Sciatic nerve (tissue), 2 donors: ENCODE measurements at regions not wholly inside any gene's neighbourhood (a gene's known extent, or its start where the extent isn't known, plus 50 kb on each side); places are given as distances from the start of the nearest gene placed in this dataset.
"Not testable (repeated sequence)": the region's sequence is repeated elsewhere in the genome, so short reads cannot be mapped to it uniquely, and the experiment has no call there.

Experiments
- ATAC-seq: fragments of 200-7000 bp; cut with Tn5 transposase; one replicate; pipeline ENCODE4 v1.9.1; 2020; ENCODE audit warnings: mild to moderate bottlenecking, moderate library complexity
- DNase-seq: peaks from one replicate; pipeline ENCODE4 v3.0.0-alpha.2; 2020; ENCODE audit warnings: low spot score
- intact Hi-C: fragments of 100-400 bp; cut with DNase I; formaldehyde crosslinking; loops from one replicate; pipeline ENCODE4 v1.14.2; 2022
- donor health status: DM: no; HTN: no; CAD: no.
- donor health status: DM: no; HTN: no; CAD: no.

DNA sequence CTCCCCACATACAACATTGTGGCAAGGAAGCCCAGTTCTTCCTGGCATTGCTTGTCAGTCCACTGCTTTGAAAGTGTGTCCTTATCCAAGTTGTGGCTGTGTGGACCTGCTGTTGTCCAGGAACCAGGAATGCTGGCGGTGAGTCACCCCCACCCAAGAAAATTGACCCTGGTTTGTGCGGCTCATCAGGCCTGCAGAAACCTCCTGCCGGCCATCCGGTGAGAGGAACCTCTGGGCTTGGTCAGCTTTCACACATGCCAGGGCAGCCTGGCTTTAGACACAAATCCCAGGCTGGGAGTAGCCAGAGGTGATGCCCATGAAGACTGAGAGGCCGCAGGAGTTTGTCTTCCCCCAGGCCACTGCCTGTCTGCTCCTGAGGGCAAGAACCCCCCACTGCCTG is 223.6 kb downstream of the TTLL2 start:
- intact Hi-C loops, result no loop called here
- ATAC-seq, result no peak
- no peak for DNase-seq

DNA sequence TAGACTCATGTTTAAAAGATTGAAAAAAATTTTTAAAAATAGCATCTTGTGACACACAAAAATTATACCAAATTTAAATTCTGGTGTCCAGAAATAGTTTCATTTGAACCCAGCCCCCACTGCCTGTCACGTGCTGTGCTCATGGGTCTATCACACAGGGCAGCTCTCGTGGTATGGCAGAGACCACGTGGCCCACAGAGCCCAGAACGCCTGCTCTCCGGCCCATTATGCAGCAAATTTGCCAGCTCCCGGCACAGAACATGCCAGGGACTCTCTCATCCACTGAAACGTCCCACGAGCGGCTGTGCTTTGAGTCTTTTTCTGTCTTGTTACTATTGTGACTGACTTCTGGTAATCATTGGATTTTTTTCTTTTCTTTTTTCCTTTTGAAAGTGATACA is 224.3 kb downstream of the TTLL2 start:
- peak; percentile 8 for ATAC-seq
- intact Hi-C loops, result no loop called here
- no peak for DNase-seq

DNA sequence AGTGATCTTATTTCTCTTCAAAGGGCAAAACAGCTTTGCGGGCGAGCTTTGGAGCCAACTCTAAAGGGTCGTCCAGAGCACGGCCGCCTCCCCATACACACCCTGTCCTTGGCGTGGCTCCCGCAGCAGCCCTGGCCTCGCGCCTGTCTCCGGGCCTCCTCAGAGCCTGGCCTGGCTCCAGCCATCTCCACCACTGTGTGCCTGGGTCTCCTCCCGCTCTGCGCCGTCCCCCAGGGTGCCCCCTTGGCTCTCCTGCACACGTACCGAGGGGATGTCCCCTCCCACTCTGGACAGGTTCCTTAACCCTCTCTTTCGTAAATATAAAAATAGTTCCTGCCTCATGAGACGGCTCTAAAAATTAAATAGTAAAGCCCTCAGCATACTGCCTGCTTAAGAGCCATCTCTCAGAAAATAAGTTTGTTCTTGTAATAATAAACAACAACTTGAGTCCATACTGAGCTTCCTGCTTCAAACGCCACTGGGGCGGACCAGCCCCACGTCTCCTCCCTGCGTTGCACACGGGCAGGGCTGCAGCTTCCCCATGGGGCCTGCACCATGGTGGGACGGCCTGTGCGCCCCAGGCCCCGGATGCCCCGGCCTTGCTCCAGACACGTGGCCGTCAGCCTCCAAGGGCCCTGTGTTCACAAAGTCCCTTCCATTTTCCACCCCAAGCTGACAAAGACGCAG is 226.2 kb downstream of the TTLL2 start:
- peak; percentile 94 for DNase-seq
- ATAC-seq, result peak; percentile 96
- intact Hi-C loops, result no loop called here

DNA sequence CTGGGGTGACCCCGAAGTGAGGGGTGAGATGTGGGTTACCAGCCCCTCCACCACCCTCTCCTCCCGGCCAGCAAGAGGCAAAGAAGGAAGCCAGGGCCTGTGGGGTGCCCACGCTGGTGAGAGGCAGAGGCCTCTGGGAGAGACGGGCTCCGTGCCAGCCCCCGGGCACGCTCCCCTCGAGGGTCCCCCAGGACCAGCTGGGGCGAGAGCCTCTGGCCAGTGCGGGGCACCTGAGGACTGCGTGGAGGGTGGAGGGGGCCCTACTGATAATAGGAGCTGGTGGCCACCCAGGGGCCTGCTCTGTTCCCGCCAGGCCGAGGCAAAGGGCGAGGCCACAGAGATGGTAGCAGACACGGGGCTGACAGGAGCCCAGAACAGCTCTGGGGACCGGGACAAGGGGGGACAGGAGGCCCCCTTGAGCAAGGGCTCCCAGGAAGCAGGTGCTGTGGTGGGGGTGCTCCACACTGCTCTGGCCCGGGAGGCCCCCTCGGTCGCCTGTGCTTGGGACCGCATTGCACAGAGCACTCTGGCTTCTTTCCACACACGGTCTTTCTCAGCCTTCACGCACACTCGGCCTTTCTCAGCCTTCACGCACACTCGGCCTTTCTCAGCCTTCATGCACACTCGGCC is 226.9 kb downstream of the TTLL2 start:
- intact Hi-C loops, result no loop called here
- peak; percentile 9 for ATAC-seq
- peak; percentile 64 for DNase-seq

DNA sequence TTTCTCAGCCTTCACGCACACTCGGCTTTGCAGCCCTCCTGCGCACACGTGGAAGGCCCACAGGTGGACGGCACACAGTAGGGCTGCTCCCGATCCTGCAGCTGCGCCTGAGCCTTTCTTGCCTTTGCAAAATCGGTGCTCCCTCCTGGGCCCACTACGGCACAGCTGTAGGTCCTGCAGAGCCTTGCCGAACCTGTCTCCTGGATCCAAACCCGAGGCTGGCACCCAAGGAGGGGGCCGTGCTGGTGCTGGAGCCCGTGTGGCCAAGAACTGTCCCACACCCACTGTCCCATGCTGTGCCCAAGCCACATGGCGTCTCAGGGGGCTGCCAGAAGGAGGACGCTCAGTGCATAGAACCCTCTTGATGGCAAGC is 227.4 kb downstream of the TTLL2 start:
- intact Hi-C loops, result no loop called here
- DNase-seq, result peak; percentile 48

DNA sequence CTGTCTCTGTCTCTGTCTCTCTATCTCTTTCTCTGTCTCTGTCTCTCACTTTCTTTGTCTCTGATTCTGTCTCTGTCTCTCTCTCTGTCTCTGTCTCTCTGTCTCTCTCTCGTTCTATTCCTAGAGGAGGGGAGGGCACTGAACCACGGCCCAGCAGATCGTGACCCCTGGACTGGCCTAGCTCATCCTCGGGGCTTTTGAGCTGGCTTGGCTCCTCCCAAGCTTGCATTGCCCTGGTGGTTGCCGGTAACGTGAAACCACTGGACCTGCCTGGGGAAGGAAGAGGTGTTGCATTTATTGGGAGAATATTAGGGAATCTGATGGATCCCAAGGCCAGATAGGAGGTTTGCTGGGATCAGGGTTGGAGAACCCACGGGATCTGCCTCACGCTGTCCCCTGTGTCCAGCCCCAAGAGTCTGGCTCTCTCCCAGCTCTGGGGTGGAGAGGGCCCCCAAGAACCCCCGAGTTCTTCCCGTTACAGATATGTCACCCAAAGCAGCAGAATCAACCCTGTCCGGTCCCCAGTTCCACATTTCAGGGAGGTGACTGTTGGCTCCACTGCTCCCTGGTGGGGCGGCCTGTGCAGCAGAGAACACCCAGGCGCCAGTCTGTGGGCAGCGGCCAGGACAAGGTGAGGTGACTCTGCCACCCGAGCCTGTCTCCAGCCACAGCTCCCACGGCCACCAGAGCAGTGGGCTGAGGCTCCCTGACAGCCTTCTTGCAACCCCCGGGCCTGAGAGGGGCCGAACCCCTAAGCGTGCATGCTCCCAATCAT is 228.3 kb downstream of the TTLL2 start:
- no peak for ATAC-seq
- intact Hi-C loops, result no loop called here

More for the DNA sequence above, 227.4 kb downstream of the TTLL2 start:
- ATAC-seq, result no peak

DNA sequence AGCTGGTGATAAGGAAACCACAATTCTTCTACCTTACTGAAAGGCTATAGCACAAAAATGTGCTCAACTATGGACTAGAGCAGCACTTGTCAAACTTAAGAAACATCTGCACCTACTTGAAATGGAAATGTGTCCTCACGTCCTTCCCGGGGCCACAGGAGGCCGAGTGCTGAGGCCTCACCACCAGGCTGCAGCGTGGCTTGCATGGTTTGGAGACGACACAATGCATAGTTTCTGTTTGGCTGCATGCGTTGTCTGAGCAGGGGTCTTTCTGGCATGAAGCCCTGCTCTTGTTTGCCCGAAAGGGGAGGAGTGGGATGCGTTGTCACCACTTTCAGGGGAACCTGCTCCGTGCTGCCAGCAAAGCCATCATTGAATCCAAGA is 228.8 kb downstream of the TTLL2 start:
- ATAC-seq, result no peak
- intact Hi-C loops, result no loop called here
- peak; percentile 55 for DNase-seq

More for the DNA sequence above, 228.3 kb downstream of the TTLL2 start:
- peak; percentile 54 for DNase-seq

DNA sequence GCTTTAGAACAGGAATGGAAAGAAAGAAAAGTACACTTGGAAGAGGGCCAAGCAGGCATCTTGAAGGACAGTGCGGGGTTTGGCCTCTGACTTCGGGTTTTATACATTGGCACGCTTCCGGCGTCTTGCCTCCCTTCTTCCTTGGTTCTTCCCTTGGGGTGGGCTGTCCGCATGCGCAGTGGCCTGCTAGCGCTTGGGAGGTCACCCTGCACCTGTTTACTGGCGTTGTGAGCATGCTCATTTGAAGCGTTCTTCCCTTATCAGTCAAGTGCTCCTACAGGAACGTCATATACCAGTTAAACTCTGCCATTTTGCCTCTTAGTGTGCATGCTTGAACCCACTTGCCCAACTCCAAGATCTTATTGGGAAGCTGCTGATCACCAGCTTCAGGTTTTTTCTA is 230.0 kb downstream of the TTLL2 start:
- ATAC-seq, result no peak
- DNase-seq, result no peak
- intact Hi-C loops, result no loop called here

DNA sequence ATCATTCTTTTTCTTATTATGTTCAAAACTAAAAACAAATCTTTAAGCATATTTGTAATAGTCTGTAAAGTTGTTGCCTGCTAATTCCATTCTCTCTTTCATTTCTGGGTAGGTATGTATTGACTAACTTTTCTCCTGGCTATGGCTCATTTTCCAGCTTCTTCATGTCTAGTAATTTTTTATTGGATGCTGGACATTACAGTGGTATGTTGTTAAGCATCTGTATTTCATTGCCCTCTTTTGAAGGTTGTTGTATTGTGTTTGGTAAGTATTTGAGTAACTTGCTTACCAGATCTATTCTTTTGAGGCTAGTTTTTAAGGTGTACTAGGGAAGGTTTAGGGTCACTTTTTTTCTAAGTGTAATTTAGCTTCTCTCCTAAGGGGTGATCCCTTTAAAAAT is 230.9 kb downstream of the TTLL2 start:
- intact Hi-C loops, result no loop called here
- ATAC-seq, result no peak
- no peak for DNase-seq

DNA sequence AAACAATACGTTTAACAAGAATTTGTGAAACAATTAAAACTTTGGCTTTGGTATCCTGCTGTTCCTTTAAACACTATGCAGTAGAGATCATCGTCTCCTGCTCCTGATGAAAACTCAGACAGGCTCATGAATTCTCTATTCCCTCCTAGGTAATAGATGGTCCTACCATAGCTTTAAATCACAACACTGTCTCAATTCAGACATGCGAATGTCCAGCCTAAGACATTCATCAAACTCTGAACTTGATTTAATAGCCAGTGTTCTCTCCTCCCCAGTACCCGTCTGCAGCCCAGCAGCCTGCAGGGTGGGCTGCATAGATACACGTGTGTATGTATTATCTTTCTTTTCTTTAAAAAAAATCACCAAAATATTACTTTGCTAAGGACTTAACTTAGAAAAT is 232.8 kb downstream of the TTLL2 start:
- intact Hi-C loops, result no loop called here
- no peak for DNase-seq
- ATAC-seq, result no peak

DNA sequence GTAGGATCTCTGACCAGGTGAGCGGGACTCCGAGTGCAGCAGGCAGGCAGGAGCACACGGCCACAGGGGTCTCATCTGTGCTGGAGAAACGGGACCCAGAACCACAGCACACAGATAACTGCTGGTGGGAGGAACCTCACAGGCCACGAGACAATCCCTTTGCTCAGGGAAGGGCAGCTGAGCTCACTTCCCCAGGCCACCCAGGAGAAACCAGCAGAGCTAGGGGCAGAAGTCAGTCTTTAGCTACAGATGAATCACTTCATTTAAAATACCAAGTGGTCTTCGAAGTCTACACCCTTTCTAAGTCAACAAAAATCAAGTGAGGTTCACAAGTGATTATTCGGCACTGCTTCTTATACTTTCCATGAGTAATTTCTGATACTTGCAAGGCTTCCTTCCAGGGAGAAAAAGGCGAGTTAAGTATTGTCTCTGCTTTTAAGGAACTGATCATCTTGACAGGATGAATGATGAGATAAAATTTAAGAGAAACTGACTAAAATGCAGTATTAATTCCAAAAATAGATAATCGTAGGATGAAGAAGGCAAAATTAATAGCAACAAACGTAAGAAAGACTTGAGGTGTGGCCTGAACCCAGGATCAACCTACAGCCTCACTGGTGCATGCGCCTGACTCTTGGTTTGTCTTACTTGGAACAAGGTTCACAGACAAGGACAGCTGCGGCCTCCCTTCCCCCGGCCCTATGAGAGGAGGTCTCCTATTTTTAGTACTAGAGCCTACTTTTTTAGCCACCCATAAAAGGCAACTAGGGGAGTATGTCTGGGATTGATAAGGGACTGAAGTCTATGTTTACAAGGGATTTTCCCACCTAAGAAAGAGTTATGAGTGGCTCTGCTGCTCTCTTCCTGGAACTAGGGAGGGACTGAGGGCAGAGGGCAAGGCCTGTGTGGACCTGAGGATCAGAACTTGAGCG is 233.6 kb downstream of the TTLL2 start:
- DNase-seq (peak; percentile 64), ATAC-seq (peak; percentile 90)
- intact Hi-C loops, result no loop called here

DNA sequence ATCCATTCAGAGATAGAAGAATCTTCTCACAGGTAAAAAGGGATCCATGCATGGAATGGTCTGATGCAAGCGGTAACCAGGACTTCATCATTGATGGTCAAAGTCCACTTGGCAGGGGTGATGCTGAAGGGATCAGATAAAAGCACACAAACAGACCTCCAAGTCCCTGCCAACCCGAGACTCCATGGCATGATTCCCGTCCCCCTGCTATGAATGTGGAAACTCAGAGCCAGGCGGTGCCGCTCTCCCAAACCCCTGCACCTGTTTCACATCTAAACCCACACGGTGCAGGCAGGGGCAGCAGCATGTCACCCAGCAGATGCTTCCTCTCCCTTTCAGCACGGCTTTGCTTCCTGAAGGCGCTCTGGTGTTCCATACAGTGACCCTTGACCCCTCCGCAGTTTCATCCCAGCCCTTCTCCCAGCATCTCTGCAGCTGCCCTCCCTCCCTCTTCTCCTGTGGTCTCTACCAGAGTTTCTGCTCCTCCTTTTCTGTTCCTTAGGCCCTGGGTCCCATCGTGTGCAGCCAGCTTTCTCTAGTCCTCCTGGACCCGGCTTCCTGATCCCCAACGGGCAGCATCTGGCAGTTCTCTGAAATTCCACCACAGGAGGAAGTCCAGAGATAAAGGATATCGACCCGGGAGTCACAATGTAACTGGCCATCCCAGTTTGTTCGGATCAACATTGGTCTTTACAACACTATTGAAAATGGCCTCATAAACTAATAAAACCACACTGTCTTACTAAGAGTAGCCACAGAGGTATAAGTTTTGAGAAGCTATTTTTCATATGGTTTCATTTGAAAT is 235.0 kb downstream of the TTLL2 start:
- intact Hi-C loops, result no loop called here
- ATAC-seq (no peak), DNase-seq (peak; percentile 43)

DNA sequence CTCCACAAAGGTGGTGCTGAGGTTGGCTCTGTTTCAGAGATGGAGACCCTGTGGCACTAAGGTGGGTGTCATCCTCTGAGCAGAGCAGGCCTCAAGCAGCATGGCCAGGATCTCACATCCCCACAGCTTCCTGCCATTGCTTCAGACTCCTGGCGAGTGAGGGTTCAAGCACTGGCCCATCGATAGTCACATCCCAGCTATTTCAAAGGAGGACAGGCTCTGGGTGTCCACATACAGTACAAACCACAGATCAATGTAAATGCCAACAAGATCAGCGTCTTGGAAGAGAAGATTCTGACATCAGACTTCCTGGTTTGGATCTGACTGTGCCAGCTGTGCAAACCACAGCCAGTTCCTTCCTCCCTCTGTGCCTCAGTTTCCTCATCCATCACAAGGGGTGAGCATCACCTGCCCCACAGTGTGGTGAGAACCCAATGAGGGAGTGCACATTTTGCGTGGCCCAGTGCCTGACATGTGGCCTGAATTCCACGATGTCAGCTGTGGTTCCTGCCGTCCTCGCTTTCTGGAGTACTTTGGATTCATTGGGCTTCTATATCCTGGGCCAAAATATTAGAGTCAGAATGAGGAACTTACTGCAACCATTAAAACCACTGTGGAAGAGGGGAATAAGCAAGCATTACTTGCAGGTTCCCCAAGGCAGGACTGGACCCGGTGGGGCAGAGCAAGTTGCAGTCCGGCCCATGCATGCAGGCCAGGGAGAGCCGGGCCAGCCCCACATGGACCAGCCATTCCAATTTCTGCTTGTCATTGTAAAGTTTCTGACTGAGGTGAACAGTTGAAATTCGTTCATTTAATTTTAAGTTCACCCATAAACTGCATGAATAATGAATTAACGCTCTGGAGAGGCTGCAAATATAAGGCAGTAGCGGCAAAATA is 236.0 kb downstream of the TTLL2 start:
- DNase-seq, result peak; percentile 49
- ATAC-seq, result no peak
- intact Hi-C loops, result no loop called here

DNA sequence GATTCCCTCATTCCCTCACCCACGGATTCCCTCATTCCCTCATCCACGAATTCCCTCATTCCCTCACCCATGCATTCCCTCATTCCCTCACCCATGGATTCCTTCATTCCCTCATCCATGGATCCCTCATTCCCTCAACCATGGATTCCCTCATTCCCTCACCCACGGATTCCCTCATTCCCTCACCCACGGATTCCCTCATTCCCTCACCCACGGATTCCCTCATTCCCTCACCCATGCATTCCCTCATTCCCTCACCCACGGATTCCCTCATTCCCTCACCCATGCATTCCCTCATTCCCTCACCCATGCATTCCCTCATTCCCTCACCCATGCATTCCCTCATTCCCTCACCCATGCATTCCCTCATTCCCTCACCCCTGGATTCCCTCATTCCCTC is 238.0 kb downstream of the TTLL2 start:
- ATAC-seq, intact Hi-C loops, DNase-seq: not testable (repeated sequence)

DNA sequence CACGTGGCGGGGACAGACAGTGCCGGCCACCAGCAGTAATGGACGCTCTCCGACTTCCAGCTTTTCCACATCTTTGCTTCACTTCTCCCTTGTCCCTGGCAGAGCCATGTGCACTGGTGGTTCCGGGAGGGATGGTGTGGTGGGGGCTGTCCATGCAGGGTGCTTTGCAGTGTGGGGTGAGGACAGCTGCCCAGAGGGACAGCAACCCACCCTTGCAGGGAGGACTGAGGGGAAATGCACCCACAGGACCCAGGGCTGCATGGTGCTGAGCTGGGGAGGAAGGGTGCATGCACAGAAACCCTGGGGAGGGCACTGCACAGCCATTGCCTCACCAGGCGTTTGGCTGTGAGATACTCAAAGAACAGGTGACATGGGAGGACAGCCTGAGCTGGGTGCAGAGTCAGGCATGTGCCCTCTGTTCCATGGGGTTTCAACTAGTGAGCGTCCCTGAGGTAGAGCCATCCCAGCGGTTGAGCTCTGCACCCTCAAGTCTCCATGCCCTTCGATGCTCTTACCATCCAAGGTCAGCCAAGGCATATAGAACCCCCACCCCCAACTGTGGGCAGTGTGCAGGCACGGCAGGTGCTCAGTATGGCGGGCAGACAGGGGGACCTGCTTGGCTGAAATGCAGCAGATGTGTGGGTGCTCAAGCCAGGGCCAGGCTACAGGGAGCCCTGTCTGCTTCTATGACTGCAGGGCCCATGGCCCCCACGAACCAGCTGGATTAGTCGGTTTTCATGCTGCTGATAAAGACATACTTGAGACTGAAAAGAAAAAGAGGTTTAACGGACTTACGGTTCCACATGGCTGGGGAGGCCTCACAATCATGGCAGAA is 239.7 kb downstream of the TTLL2 start:
- DNase-seq (peak; percentile 48), ATAC-seq (no peak)
- intact Hi-C loops, result no loop called here

DNA sequence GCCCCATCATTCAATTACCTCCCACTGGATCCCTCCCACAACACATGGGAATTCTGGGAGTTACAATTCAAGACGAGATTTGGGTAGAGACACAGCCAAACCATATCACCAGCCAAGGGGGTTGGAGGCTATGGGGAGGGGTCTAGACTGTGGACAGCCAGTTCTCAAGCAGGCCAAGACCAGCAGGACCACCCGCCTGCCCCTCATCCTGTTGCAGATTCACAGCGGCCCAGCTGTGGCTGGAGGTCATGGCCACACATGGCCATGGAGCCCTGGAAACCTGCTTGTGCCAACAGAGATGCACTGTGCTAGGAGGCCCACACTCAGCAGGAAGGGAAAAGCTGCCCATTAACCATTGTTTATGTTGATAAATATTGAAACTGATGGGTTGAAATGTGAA is 240.5 kb downstream of the TTLL2 start:
- DNase-seq (no peak), ATAC-seq (no peak)
- intact Hi-C loops, result no loop called here
